Motor neuron (in vitro differentiated cells): ENCODE measurements at regions not wholly inside any gene's neighbourhood (a gene's known extent, or its start where the extent isn't known, plus 50 kb on each side); places are given as distances from the start of the nearest gene placed in this dataset.
"Not testable (repeated sequence)": the region's sequence is repeated elsewhere in the genome, so short reads cannot be mapped to it uniquely, and the experiment has no call there.

ENCODE experiments used
- ATAC-seq, 8 experiments: fragments of 200-7000 bp; cut with Tn5 transposase; replicated peaks in 6 of 8; 2 replicates each; pipeline ENCODE4 v1.8.0; 2021; ENCODE audit warnings: mild to moderate bottlenecking in 8 of 8, moderate library complexity in 8 of 8
- H3K27ac ChIP-seq, 2 donors: fragments of 250-450 bp; sonication (Bioruptor Pico); 2 replicates each; pipeline ENCODE4 v1.9.0; 2021; ENCODE audit warnings: antibody characterized with exemption in 2 of 2, mild to moderate bottlenecking in 2 of 2, moderate library complexity in 1 of 2
- H3K4me1 ChIP-seq, 2 donors: fragments of 250-450 bp; sonication (Bioruptor Pico); replicated peaks in 1 of 2; 2 replicates each; pipeline ENCODE4 v1.6.1; 2021; ENCODE audit warnings: antibody characterized with exemption in 2 of 2, mild to moderate bottlenecking in 2 of 2, moderate library complexity in 1 of 2
- H3K4me3 ChIP-seq, 5 donors: fragments of 250-450 bp; sonication (Bioruptor Pico); 2 replicates each; pipeline ENCODE4 v1.9.0; 2021; ENCODE audit warnings: antibody characterized with exemption in 5 of 5, mild to moderate bottlenecking in 5 of 5, moderate library complexity in 4 of 5
- WGBS, 10 experiments: fragments of 450-650 bp; shearing (Covaris generic); methylation state at CpG; one replicate each; pipeline ENCODE4 v1.0.0; 2022; 5-methylcytosine and 5-hydroxymethylcytosine counted together
- in situ Hi-C, 9 experiments: fragments of 400-800 bp; cut with MboI; loops; one replicate each; pipeline ENCODE4 v1.15.0; 2021; ENCODE audit warnings: low sequenced_read_pairs in 9 of 9, low pct_unique_long_range_greater_than_20kb in 2 of 9; ENCODE audit not compliant: unreplicated experiment in 9 of 9

GRCh38 chr1:85520826-85521820 lies 56.2 kb upstream of the DDAH1 start:
- WGBS, 10 experiments: 7 to 70% methylated on average over 2 of the region's 15 CpGs; no CpG with 5 or more reads in 8 of the 10 experiments
- H3K4me3 ChIP-seq, H3K27ac ChIP-seq, H3K4me1 ChIP-seq: not testable (repeated sequence)
- ATAC-seq: peak; percentile 61 to 82 (median 72)
- in situ Hi-C loops: loop anchor here in 1 of 9 experiments (25.0 kb wide), 1 partner anchor 209 kb away; no protein-coding TSS in a partner anchor

- not testable (repeated sequence) for H3K4me1 ChIP-seq, H3K27ac ChIP-seq, H3K4me3 ChIP-seq
- in situ Hi-C loops: loop anchor here in 1 of 9 experiments (25.0 kb wide), 1 partner anchor 210 kb away; no protein-coding TSS in a partner anchor
- ATAC-seq: peak in 1 of 8 experiments; percentile 10
These were observed 57.5 kb upstream of the DDAH1 start for GRCh38 chr1:85522458-85522857.

- WGBS, 10 experiments: no CpG with 5 or more reads among the region's 4 CpGs
- ATAC-seq, H3K4me1 ChIP-seq, H3K27ac ChIP-seq, H3K4me3 ChIP-seq: not testable (repeated sequence)
- in situ Hi-C loops: loop anchor here in 1 of 9 experiments (25.0 kb wide), 1 partner anchor 211 kb away; no protein-coding TSS in a partner anchor
These were observed 57.5 kb upstream of the CCN1 start for GRCh38 chr1:85523061-85523460.

GRCh38 chr1:85524281-85524886 lies 56.2 kb upstream of the CCN1 start:
- H3K4me1 ChIP-seq, H3K27ac ChIP-seq, ATAC-seq, H3K4me3 ChIP-seq: not testable (repeated sequence)
- in situ Hi-C loops: loop anchor here in 1 of 9 experiments (25.0 kb wide), 1 partner anchor 212 kb away; no protein-coding TSS in a partner anchor
- 100% methylated on average over 1 of the region's 3 CpGs; no CpG with 5 or more reads in 9 of the 10 experiments for WGBS, 10 experiments

- peak in 6 of 8 experiments; percentile 23 to 75 (median 55) for ATAC-seq
- no CpG with 5 or more reads among the region's 3 CpGs for WGBS, 10 experiments
- in situ Hi-C loops, H3K4me3 ChIP-seq, H3K4me1 ChIP-seq, H3K27ac ChIP-seq: not testable (repeated sequence)
These were observed 55.0 kb upstream of the CCN1 start for GRCh38 chr1:85525591-85525991.

- in situ Hi-C loops, H3K27ac ChIP-seq, H3K4me3 ChIP-seq, H3K4me1 ChIP-seq: not testable (repeated sequence)
- 90% methylated on average over 1 to 2 of the region's 3 CpGs; no CpG with 5 or more reads in 8 of the 10 experiments for WGBS, 10 experiments
- peak in 5 of 8 experiments; percentile 2 to 19 (median 16) for ATAC-seq
These were observed 54.3 kb upstream of the CCN1 start for GRCh38 chr1:85526216-85526615.

GRCh38 chr1:85527145-85527544 lies 53.4 kb upstream of the CCN1 start:
- H3K27ac ChIP-seq, in situ Hi-C loops, H3K4me3 ChIP-seq, H3K4me1 ChIP-seq: not testable (repeated sequence)
- ATAC-seq: peak; percentile 69 to 94 (median 86)
- 0 to 17% (median 13%) methylated on average over 1 to 3 of the region's 4 CpGs; no CpG with 5 or more reads in 7 of the 10 experiments for WGBS, 10 experiments
